OCI-LY7 (cell line): ENCODE measurements at regions not wholly inside any gene's neighbourhood (a gene's known extent, or its start where the extent isn't known, plus 50 kb on each side); places are given as distances from the start of the nearest gene placed in this dataset.
A peak's percentile ranks its signal among the peaks of the same experiment; 100 is the strongest.

Experiments
- BruUV-seq: library from RNA; stranded (reverse); fragments of 400-500 nt; replicated peaks from 2 replicates; lab custom pipeline; 2021; lab: Mats Ljungman, UMichigan
- CTCF ChIA-PET: fragments of 300-600 bp; sonication (Branson Sonifier 250); formaldehyde crosslinking; loops from one replicate; lab custom pipeline; 2022; ENCODE audit warnings: antibody characterized with exemption; ENCODE audit not compliant: unreplicated experiment; lab: Charles Lee
- POLR2A ChIA-PET: fragments of 300-600 bp; sonication (Branson Sonifier 250); formaldehyde crosslinking; loops from one replicate; lab custom pipeline; 2022; ENCODE audit warnings: antibody characterized with exemption; lab: Charles Lee
- DNase-seq: peaks from one replicate; pipeline ENCODE4 v3.0.0-alpha.2; 2015; ENCODE audit warnings: low spot score
- H2AFZ ChIP-seq: fragments of 200-600 bp; sonication (generic), shearing (Covaris generic); 2 replicates; pipeline ENCODE4 v1.6.1; 2014; ENCODE audit warnings: mild to moderate bottlenecking, antibody characterized with exemption, low read length, moderate library complexity
- H3K27ac ChIP-seq: fragments of 200-600 bp; sonication (generic); 2 replicates; pipeline ENCODE4 v1.5.1; 2014; ENCODE audit warnings: mixed run types, low read depth, mild to moderate bottlenecking, moderate library complexity, low read length, inconsistent platforms; ENCODE audit not compliant: poor library complexity, severe bottlenecking
- H3K36me3 ChIP-seq: fragments of 200-600 bp; sonication (generic); 2 replicates; pipeline ENCODE4 v1.6.1; 2014; ENCODE audit warnings: mild to moderate bottlenecking, antibody characterized with exemption, low read length, moderate library complexity, mixed read lengths; ENCODE audit not compliant: insufficient read depth
- H3K4me1 ChIP-seq: fragments of 200-600 bp; sonication (generic); 2 replicates; pipeline ENCODE4 v1.5.1; 2014; ENCODE audit warnings: mild to moderate bottlenecking, low read length; ENCODE audit not compliant: insufficient read depth, poor library complexity, severe bottlenecking
- H3K4me2 ChIP-seq: fragments of 200-600 bp; sonication (generic); 2 replicates; pipeline ENCODE4 v1.6.1; 2014; ENCODE audit warnings: mild to moderate bottlenecking, low read length
- H3K4me3 ChIP-seq: fragments of 200-600 bp; sonication (generic); 2 replicates; pipeline ENCODE4 v1.5.1; 2014; ENCODE audit warnings: mild to moderate bottlenecking, low read depth, low read length; ENCODE audit not compliant: poor library complexity, severe bottlenecking
- H3K79me2 ChIP-seq: fragments of 200-600 bp; sonication (generic); 2 replicates; pipeline ENCODE4 v1.6.1; 2016; ENCODE audit warnings: low read depth, mild to moderate bottlenecking, low read length, moderate library complexity, mixed read lengths; ENCODE audit not compliant: insufficient read depth
- H3K9me2 ChIP-seq: fragments of 200-600 bp; sonication (generic); 2 replicates; pipeline ENCODE4 v1.6.1; 2016; ENCODE audit warnings: mild to moderate bottlenecking, low read length, mixed read lengths; ENCODE audit not compliant: insufficient read depth
- H3K9me3 ChIP-seq: fragments of 200-600 bp; sonication (generic); 2 replicates; pipeline ENCODE4 v1.6.1; 2014; ENCODE audit warnings: mild to moderate bottlenecking, mixed run types, low read length, mixed read lengths
- H4K20me1 ChIP-seq: fragments of 200-600 bp; sonication (generic); 2 replicates; pipeline ENCODE4 v1.6.1; 2014; ENCODE audit warnings: mild to moderate bottlenecking, antibody characterized with exemption, low read length, moderate library complexity, mixed read lengths; ENCODE audit not compliant: insufficient read depth
- EZH2phosphoT487 ChIP-seq: fragments of 200-600 bp; sonication (generic); IDR thresholded peaks from 2 replicates; pipeline ENCODE4 v1.6.1; 2018; ENCODE audit warnings: low read depth, borderline replicate concordance, mild to moderate bottlenecking, mixed run types, antibody characterized with exemption, low read length, moderate library complexity, mixed read lengths
- intact Hi-C: fragments of 100-400 bp; cut with micrococcal nuclease; formaldehyde crosslinking; loops from one replicate; pipeline ENCODE4 v1.10.0; 2022; ENCODE audit not compliant: unreplicated experiment
- TF ChIP-seq, protein P1 (sequence below): fragments of 200-600 bp; sonication (generic); conservative IDR thresholded peaks from 2 replicates; pipeline ENCODE4 v1.5.1; 2014; ENCODE audit warnings: mild to moderate bottlenecking, antibody characterized with exemption, low read length, moderate library complexity, mixed read lengths

DNA sequence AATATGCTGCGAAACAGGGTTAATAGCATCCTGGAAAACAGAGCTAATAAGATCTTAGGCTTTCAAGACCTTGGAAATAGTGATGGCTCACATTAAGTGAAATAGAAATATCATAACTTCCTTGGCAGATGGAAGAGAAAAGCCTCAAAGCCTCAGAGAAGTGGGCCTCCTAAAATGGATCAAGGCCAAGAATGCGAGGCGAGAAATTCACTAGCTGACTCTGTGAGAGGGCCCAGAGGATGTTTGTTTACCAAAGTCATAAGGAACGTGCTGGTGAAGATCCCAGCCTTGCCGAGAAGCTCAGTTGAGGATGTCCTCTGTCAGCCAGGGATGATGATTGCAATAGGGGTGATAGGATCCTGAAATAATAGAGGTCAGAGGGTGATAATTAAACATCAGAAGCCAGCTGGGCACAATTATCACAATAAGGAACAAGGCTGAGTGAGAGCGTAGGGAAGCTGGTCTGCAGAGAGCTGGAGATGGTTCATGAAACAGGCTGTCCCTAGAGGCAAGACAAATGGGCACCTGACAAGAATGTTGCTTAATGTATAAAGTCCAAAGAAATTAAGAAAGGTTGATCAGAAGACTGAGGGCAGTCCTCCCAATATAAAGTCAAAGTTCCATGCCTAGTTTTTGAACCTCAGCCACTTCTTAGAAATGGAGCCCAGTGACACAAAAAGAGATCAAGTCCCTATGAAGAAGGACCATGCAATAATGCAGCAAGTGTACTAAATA lies 101.7 kb upstream of the COG2 start:
- H3K9me3 ChIP-seq = no peaks in the 10 kb centered on the region
- H3K27ac ChIP-seq = no peak overlapping the region
- H3K79me2 ChIP-seq = no peaks in the 10 kb centered on the region
- ChIA-PET POLR2A (interaction anchor here (0.6 kb wide), 1 partner anchor 878 kb away, joined by 3 read pairs; no protein-coding TSS in a partner anchor), CTCF (no interaction called here)
- no peak overlapping the region for H2AFZ ChIP-seq
- no TSS peak for BruUV-seq
- intact Hi-C loops = no loop called here
- H4K20me1 ChIP-seq = no peaks in the 10 kb centered on the region
- no peaks in the 10 kb centered on the region for H3K4me1 ChIP-seq
- DNase-seq = no peak
- no peaks in the 10 kb centered on the region for H3K9me2 ChIP-seq
- no peak overlapping the region for H3K4me2 ChIP-seq
- no peak overlapping the region for H3K4me3 ChIP-seq
- H3K36me3 ChIP-seq = no peaks in the 10 kb centered on the region
- TF ChIP-seq EZH2phosphoT487 = no peak
- TF ChIP-seq, protein P1, sequence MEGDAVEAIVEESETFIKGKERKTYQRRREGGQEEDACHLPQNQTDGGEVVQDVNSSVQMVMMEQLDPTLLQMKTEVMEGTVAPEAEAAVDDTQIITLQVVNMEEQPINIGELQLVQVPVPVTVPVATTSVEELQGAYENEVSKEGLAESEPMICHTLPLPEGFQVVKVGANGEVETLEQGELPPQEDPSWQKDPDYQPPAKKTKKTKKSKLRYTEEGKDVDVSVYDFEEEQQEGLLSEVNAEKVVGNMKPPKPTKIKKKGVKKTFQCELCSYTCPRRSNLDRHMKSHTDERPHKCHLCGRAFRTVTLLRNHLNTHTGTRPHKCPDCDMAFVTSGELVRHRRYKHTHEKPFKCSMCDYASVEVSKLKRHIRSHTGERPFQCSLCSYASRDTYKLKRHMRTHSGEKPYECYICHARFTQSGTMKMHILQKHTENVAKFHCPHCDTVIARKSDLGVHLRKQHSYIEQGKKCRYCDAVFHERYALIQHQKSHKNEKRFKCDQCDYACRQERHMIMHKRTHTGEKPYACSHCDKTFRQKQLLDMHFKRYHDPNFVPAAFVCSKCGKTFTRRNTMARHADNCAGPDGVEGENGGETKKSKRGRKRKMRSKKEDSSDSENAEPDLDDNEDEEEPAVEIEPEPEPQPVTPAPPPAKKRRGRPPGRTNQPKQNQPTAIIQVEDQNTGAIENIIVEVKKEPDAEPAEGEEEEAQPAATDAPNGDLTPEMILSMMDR = no peak

DNA sequence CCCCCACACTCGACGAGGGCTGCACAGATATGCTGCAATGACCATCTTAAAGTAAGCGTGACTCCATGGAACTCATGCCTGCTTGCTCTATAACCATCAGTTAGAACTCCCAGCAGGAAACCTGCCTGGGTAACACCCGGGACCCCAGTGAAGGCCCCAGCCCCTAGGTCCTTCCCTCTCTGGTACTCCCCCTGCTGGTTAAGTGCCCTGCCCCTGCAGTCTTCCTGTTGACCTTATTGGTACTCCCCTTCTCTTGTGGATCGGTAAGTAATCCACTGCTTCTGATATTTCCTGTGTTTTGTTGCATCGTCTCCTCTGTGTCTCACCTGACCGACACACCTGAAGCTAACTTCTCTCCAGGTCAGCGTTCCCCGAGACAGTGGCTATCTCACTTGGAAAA lies 104.8 kb upstream of the COG2 start:
- H3K79me2 ChIP-seq = no peaks in the 10 kb centered on the region
- H3K9me2 ChIP-seq = no peaks in the 10 kb centered on the region
- H3K4me3 ChIP-seq = no peak overlapping the region
- no peak for TF ChIP-seq EZH2phosphoT487
- TF ChIP-seq, protein P1 = 0 out of 2 replicates have a peak, but pooled peaks have one; percentile 33
- ChIA-PET CTCF (no interaction called here), POLR2A (no interaction called here)
- BruUV-seq = no TSS peak
- peaks cover 3% of the 10 kb centered on the region; the same call in 1 of the 2 replicates for H3K9me3 ChIP-seq
- no peak for DNase-seq
- H3K4me1 ChIP-seq = no peaks in the 10 kb centered on the region
- H3K36me3 ChIP-seq = no peaks in the 10 kb centered on the region
- H3K4me2 ChIP-seq = no peak overlapping the region
- no peak overlapping the region for H3K27ac ChIP-seq
- no peak overlapping the region for H2AFZ ChIP-seq
- intact Hi-C loops = no loop called here
- H4K20me1 ChIP-seq = no peaks in the 10 kb centered on the region

DNA sequence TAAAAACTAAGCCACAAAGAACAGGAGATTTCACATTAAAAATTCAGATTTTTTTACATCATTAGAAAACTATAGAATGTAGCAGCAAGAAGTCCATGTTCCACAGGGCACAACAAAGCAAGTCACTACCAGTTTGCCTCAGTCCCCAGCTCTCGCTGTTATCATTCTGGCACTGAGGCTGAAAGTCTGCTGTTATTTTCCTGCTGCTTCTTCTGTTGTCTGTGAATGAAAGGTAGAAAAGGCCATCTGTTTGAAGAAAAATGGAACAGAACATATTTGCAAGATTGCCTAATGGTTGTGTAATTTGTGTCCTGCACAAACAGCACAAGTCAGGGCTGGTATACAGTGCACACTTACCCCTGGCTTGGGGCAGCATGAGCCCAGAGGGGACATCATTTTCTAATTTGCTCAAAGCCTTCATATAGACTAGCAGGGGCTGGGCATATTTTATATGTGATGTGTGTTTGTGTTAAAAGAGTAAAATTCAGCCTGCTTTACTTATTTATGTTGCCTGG lies 105.6 kb upstream of the COG2 start:
- CTCF ChIA-PET = no interaction called here
- TF ChIP-seq EZH2phosphoT487 = no peak
- no peaks in the 10 kb centered on the region for H4K20me1 ChIP-seq
- H3K4me1 ChIP-seq = no peaks in the 10 kb centered on the region
- H3K79me2 ChIP-seq = no peaks in the 10 kb centered on the region
- H2AFZ ChIP-seq = no peak overlapping the region
- H3K36me3 ChIP-seq = no peaks in the 10 kb centered on the region
- DNase-seq = no peak
- peaks cover 3% of the 10 kb centered on the region; the same call in 1 of the 2 replicates for H3K9me3 ChIP-seq
- BruUV-seq = no TSS peak
- H3K27ac ChIP-seq = no peak overlapping the region
- no peak overlapping the region for H3K4me3 ChIP-seq
- intact Hi-C loops = no loop called here
- POLR2A ChIA-PET = no interaction called here
- no peaks in the 10 kb centered on the region for H3K9me2 ChIP-seq
- H3K4me2 ChIP-seq = no peak overlapping the region
